SK-N-SH (cell line): ENCODE measurements at regions not wholly inside any gene's neighbourhood (a gene's known extent, or its start where the extent isn't known, plus 50 kb on each side); places are given as distances from the start of the nearest gene placed in this dataset.

Source experiments
- CTCF ChIA-PET: fragments of 300-600, 350-600 bp; formaldehyde crosslinking; extraction: SDS; loops from one replicate; lab custom pipeline; 2021; lab: Yijun Ruan, JAX
- POLR2A ChIA-PET: fragments of 350-600 bp; sonication (Branson Sonifier 250); formaldehyde crosslinking; extraction: SDS; loops from one replicate; lab custom pipeline; 2020; ENCODE audit warnings: antibody characterized with exemption, inconsistent platforms; lab: Yijun Ruan, JAX
- DNase-seq: peaks from one replicate; pipeline ENCODE4 v3.0.0; 2012
- H2AFZ ChIP-seq: fragments of 200-600 bp; sonication (generic); 2 replicates; pipeline ENCODE4 v1.8.1; 2016; ENCODE audit warnings: antibody characterized with exemption, mild to moderate bottlenecking, low read depth
- H3F3A ChIP-seq: fragments of 200-600 bp; sonication (generic); replicated peaks from 2 replicates; pipeline ENCODE3; 2016; ENCODE audit warnings: antibody characterized with exemption, mild to moderate bottlenecking; ENCODE audit not compliant: insufficient read depth
- H3K27ac ChIP-seq, 2 experiments: fragments of 200-500 bp in 1 of 2; fragments of 200-600 bp in 1 of 2; sonication (Bioruptor generic) in 1 of 2; sonication (generic), shearing (Covaris generic) in 1 of 2; 2 replicates each; pipeline versions ENCODE4 v1.5.1 to v1.6.1; 2014 to 2016; ENCODE audit warnings: low read depth in 2 of 2, inconsistent platforms in 1 of 2, low read length in 1 of 2, mild to moderate bottlenecking in 1 of 2, mixed read lengths in 1 of 2
- H3K27me3 ChIP-seq: fragments of 200-600 bp; sonication (generic), shearing (Covaris generic); 2 replicates; pipeline ENCODE4 v1.6.1; 2016; ENCODE audit warnings: mixed run types; ENCODE audit not compliant: insufficient read depth
- H3K36me3 ChIP-seq, 2 experiments: fragments of 200-500 bp in 1 of 2; fragments of 200-600 bp in 1 of 2; sonication (Bioruptor generic) in 1 of 2; sonication (generic) in 1 of 2; replicated peaks in 1 of 2; 2 replicates each; pipeline versions ENCODE3 to v1.5.1; 2014 to 2016; ENCODE audit warnings: low read length in 1 of 2, mild to moderate bottlenecking in 1 of 2; ENCODE audit not compliant: insufficient read depth in 2 of 2, control insufficient read depth in 1 of 2
- H3K4me1 ChIP-seq, 2 experiments: fragments of 200-500 bp in 1 of 2; fragments of 200-600 bp in 1 of 2; sonication (Bioruptor generic) in 1 of 2; sonication (generic), shearing (Covaris generic) in 1 of 2; 2 replicates each; pipeline versions ENCODE4 v1.5.1 to v1.6.1; 2014 to 2016; ENCODE audit warnings: low read depth in 1 of 2, low read length in 1 of 2, mixed run types in 1 of 2; ENCODE audit not compliant: insufficient read depth in 2 of 2, control insufficient read depth in 1 of 2
- H3K4me2 ChIP-seq: fragments of 200-600 bp; sonication (generic), shearing (Covaris generic); 2 replicates; pipeline ENCODE4 v1.6.1; 2017; ENCODE audit warnings: mixed run types
- H3K4me3 ChIP-seq, 2 experiments: fragments of 200-500 bp in 1 of 2; fragments of 200-600 bp in 1 of 2; sonication (Bioruptor generic) in 1 of 2; sonication (generic), shearing (Covaris generic) in 1 of 2; 2 replicates each; pipeline versions ENCODE4 v1.5.1 to v1.8.1; 2014 to 2016; ENCODE audit warnings: low read depth in 2 of 2, inconsistent platforms in 1 of 2, low read length in 1 of 2, mild to moderate bottlenecking in 1 of 2, mixed read lengths in 1 of 2, moderate library complexity in 1 of 2
- H3K79me2 ChIP-seq: fragments of 200-600 bp; sonication (generic); 2 replicates; pipeline ENCODE4 v1.8.1; 2017; ENCODE audit warnings: mild to moderate bottlenecking; ENCODE audit not compliant: insufficient read depth
- H3K9ac ChIP-seq: fragments of 200-600 bp; sonication (generic); 2 replicates; pipeline ENCODE4 v1.6.1; 2017; ENCODE audit warnings: mixed run types
- H3K9me2 ChIP-seq: fragments of 200-600 bp; sonication (generic); 2 replicates; pipeline ENCODE4 v1.6.1; 2017; ENCODE audit warnings: mixed run types
- H3K9me3 ChIP-seq: fragments of 200-600 bp; sonication (generic); 2 replicates; pipeline ENCODE4 v1.6.1; 2017; ENCODE audit warnings: mixed run types, mild to moderate bottlenecking, moderate library complexity
- H4K20me1 ChIP-seq: fragments of 200-600 bp; sonication (generic); 2 replicates; pipeline ENCODE4 v1.6.1; 2017; ENCODE audit warnings: mild to moderate bottlenecking, mixed run types; ENCODE audit not compliant: insufficient read depth
- CHD2 ChIP-seq: fragments of 150-350 bp; IDR thresholded peaks from 2 replicates; pipeline ENCODE4 v1.6.1; 2018; ENCODE audit warnings: low read length; ENCODE audit not compliant: partially characterized antibody
- ELF1 ChIP-seq: IDR thresholded peaks from 2 replicates; pipeline ENCODE4 v1.4.0; 2012
- EZH2phosphoT487 ChIP-seq: fragments of 200-600 bp; sonication (generic); IDR thresholded peaks from 2 replicates; pipeline ENCODE4 v1.6.1; 2017; ENCODE audit warnings: low read depth, mixed run types, mild to moderate bottlenecking, antibody characterized with exemption, moderate library complexity, borderline replicate concordance
- FOSL2 ChIP-seq: IDR thresholded peaks from 2 replicates; pipeline ENCODE4 v1.4.0; 2012; ENCODE audit warnings: low read depth, mild to moderate bottlenecking, moderate library complexity, borderline replicate concordance
- GABPA ChIP-seq: IDR thresholded peaks from 2 replicates; pipeline ENCODE4 v1.4.0; 2012; ENCODE audit warnings: low read depth, mild to moderate bottlenecking
- GATA2 ChIP-seq: sonication (generic); formaldehyde crosslinking; IDR thresholded peaks from 2 replicates; pipeline ENCODE4 v1.5.0; 2020; ENCODE audit warnings: mild to moderate bottlenecking, missing genetic modification reagents
- MAX ChIP-seq: IDR thresholded peaks from 2 replicates; pipeline ENCODE4 v1.4.0; 2012; ENCODE audit warnings: low read depth
- MEF2A ChIP-seq: IDR thresholded peaks from 2 replicates; pipeline ENCODE4 v1.4.0; 2012; ENCODE audit warnings: low read depth, borderline replicate concordance
- NFIC ChIP-seq: IDR thresholded peaks from 2 replicates; pipeline ENCODE4 v1.4.0; 2012; ENCODE audit warnings: borderline replicate concordance
- RAD21 ChIP-seq: IDR thresholded peaks from 2 replicates; pipeline ENCODE4 v1.6.1; 2012; ENCODE audit warnings: mild to moderate bottlenecking, low read length
- REST ChIP-seq: IDR thresholded peaks from 2 replicates; pipeline ENCODE4 v1.6.1; 2012; ENCODE audit warnings: mild to moderate bottlenecking, low read depth, low read length, moderate library complexity
- RFX5 ChIP-seq: IDR thresholded peaks from 2 replicates; pipeline ENCODE4 v1.6.1; 2012; ENCODE audit warnings: mild to moderate bottlenecking, improper control_type of control experiment, low read length
- RXRA ChIP-seq: IDR thresholded peaks from 2 replicates; pipeline ENCODE4 v1.4.0; 2012; ENCODE audit warnings: low read depth, mild to moderate bottlenecking, borderline replicate concordance
- SIN3A ChIP-seq: IDR thresholded peaks from 2 replicates; pipeline ENCODE4 v1.6.1; 2012; ENCODE audit warnings: low read depth, mild to moderate bottlenecking, low read length, moderate library complexity, borderline replicate concordance
- SMC3 ChIP-seq: IDR thresholded peaks from 2 replicates; pipeline ENCODE4 v1.6.1; 2012; ENCODE audit warnings: low read depth, low read length, improper control_type of control experiment
- TAF1 ChIP-seq: IDR thresholded peaks from 2 replicates; pipeline ENCODE4 v1.6.1; 2012; ENCODE audit warnings: low read depth, mild to moderate bottlenecking, low read length, moderate library complexity, borderline replicate concordance
- TCF12 ChIP-seq: IDR thresholded peaks from 2 replicates; pipeline ENCODE4 v1.4.0; 2012
- TEAD4 ChIP-seq: IDR thresholded peaks from 2 replicates; pipeline ENCODE4 v1.4.0; 2012; ENCODE audit warnings: mild to moderate bottlenecking, borderline replicate concordance; ENCODE audit not compliant: insufficient read depth
- USF1 ChIP-seq: IDR thresholded peaks from 2 replicates; pipeline ENCODE4 v1.4.0; 2012; ENCODE audit warnings: low read depth, borderline replicate concordance
- WGBS: methylation state at CpG from one replicate; pipeline ENCODE4 v1.1.6; 2017; ENCODE audit warnings: low lambda C conversion rate; 5-methylcytosine and 5-hydroxymethylcytosine counted together
- TF ChIP-seq, protein P1 (sequence below): fragments of 150-350 bp; IDR thresholded peaks from 2 replicates; pipeline ENCODE4 v1.6.1; 2017; ENCODE audit warnings: antibody characterized with exemption, low read length, low read depth, borderline replicate concordance
- TF ChIP-seq, protein P2 (sequence below): fragments of 150-350 bp; IDR thresholded peaks from 2 replicates; pipeline ENCODE4 v1.6.1; 2016; ENCODE audit warnings: mild to moderate bottlenecking, low read depth, low read length

- TF ChIP-seq TAF1 (no peak), RAD21 (no peak), SIN3A (no peak), SMC3 (no peak), EZH2phosphoT487 (no peak), TCF12 (no peak), RXRA (no peak), GABPA (no peak), NFIC (no peak), GATA2 (CRISPR knock-in tag) (no peak), USF1 (no peak), FOSL2 (no peak), ELF1 (no peak), MAX (no peak), RFX5 (no peak)
- TF ChIP-seq, all 33 proteins: peak for 0
- Histone ChIP-seq H3K9me2 (no peaks in the 10 kb centered on the region), H3K27ac (peak overlapping the region in 1 of 2 experiments; percentile 76; a peak in 2 of 4 replicates), H3K4me1 (peaks cover 0 to 25% of the 10 kb centered on the region in 2 experiments; a peak in 2 of 4 replicates), H3K4me2 (no peak overlapping the region), H3K36me3 (no peaks in the 10 kb centered on the region), H3K9ac (no peak overlapping the region), H4K20me1 (no peaks in the 10 kb centered on the region), H3K79me2 (no peaks in the 10 kb centered on the region), H2AFZ (no peak overlapping the region), H3K9me3 (no peaks in the 10 kb centered on the region), H3F3A (no peaks in the 10 kb centered on the region), H3K4me3 (no peak overlapping the region), H3K27me3 (no peaks in the 10 kb centered on the region)
- CTCF ChIA-PET, result interaction anchor here (1.3 kb wide), 1 partner anchor 9 kb away, joined by 3 read pairs; no protein-coding TSS in a partner anchor
- POLR2A ChIA-PET, result no interaction called here
- no peak for DNase-seq
- WGBS, result 19% methylated on average over 5 of the region's 5 CpGs
These were observed 118.2 kb upstream of the DPP6 start for GRCh38 chr7:153934048-153934447.

GRCh38 chr7:153934629-153935028 lies 117.6 kb upstream of the DPP6 start:
- no peak overlapping the region for H3K9ac ChIP-seq
- no peaks in the 10 kb centered on the region for H3K27me3 ChIP-seq
- H3F3A ChIP-seq, result no peaks in the 10 kb centered on the region
- ChIA-PET POLR2A (no interaction called here), CTCF (interaction anchor here (0.6 to 1.9 kb wide), 3 partner anchors 9 to 60 kb away, joined by 3 to 8 read pairs (median 3); no protein-coding TSS in a partner anchor)
- peak; percentile 80 for DNase-seq
- no peak overlapping the region for H3K4me3 ChIP-seq
- H4K20me1 ChIP-seq, result no peaks in the 10 kb centered on the region
- H3K79me2 ChIP-seq, result no peaks in the 10 kb centered on the region
- WGBS, result 11% methylated on average over 10 of the region's 10 CpGs
- H3K9me3 ChIP-seq, result no peaks in the 10 kb centered on the region
- H3K9me2 ChIP-seq, result no peaks in the 10 kb centered on the region
- H3K4me2 ChIP-seq, result no peak overlapping the region
- no peaks in the 10 kb centered on the region for H3K36me3 ChIP-seq
- H3K4me1 ChIP-seq, result peaks cover 0 to 31% of the 10 kb centered on the region in 2 experiments; a peak in 2 of 4 replicates
- peak overlapping the region in 1 of 2 experiments; percentile 76; a peak in 2 of 4 replicates for H3K27ac ChIP-seq
- no peak overlapping the region for H2AFZ ChIP-seq
- TF ChIP-seq, protein P1, sequence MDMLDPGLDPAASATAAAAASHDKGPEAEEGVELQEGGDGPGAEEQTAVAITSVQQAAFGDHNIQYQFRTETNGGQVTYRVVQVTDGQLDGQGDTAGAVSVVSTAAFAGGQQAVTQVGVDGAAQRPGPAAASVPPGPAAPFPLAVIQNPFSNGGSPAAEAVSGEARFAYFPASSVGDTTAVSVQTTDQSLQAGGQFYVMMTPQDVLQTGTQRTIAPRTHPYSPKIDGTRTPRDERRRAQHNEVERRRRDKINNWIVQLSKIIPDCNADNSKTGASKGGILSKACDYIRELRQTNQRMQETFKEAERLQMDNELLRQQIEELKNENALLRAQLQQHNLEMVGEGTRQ, result no peak
- TF ChIP-seq TCF12 (no peak), REST (no peak), CHD2 (peak; percentile 10), MEF2A (no peak), TAF1 (no peak), GATA2 (CRISPR knock-in tag) (peak; percentile 33; the same call in 1 of the 2 replicates), RXRA (no peak), TEAD4 (no peak)
- TF ChIP-seq, protein P2, sequence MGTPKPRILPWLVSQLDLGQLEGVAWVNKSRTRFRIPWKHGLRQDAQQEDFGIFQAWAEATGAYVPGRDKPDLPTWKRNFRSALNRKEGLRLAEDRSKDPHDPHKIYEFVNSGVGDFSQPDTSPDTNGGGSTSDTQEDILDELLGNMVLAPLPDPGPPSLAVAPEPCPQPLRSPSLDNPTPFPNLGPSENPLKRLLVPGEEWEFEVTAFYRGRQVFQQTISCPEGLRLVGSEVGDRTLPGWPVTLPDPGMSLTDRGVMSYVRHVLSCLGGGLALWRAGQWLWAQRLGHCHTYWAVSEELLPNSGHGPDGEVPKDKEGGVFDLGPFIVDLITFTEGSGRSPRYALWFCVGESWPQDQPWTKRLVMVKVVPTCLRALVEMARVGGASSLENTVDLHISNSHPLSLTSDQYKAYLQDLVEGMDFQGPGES, result no peak
